WTC11 (cell line): ENCODE measurements at regions not wholly inside any gene's neighbourhood (a gene's known extent, or its start where the extent isn't known, plus 50 kb on each side); places are given as distances from the start of the nearest gene placed in this dataset.

Source experiments
- ATAC-seq: fragments of 200-7000 bp; cut with Tn5 transposase; 2 replicates; pipeline ENCODE4 v1.10.0; 2021; ENCODE audit warnings: mild to moderate bottlenecking, moderate library complexity
- CTCF ChIA-PET: fragments of 300-600 bp; sonication (Branson Sonifier 250); formaldehyde crosslinking; loops from one replicate; lab custom pipeline; 2021; ENCODE audit warnings: antibody characterized with exemption; lab: Charles Lee
- POLR2A ChIA-PET: fragments of 350-600 bp; sonication (Branson Sonifier 250); formaldehyde crosslinking; loops from one replicate; lab custom pipeline; 2021; ENCODE audit warnings: antibody characterized with exemption; lab: Charles Lee
- DNase-seq: peaks from one replicate; pipeline ENCODE4 v3.0.0; 2021; ENCODE audit warnings: low spot score
- H3K27ac Mint-ChIP-seq: 2 replicates; pipeline ENCODE4 v1.8.0; 2021; ENCODE audit warnings: mixed read lengths
- H3K27me3 Mint-ChIP-seq: 2 replicates; pipeline ENCODE4 v1.8.0; 2021; ENCODE audit warnings: low read depth, mild to moderate bottlenecking, moderate library complexity, mixed read lengths
- H3K36me3 Mint-ChIP-seq: 2 replicates; pipeline ENCODE4 v1.8.0; 2021; ENCODE audit warnings: mixed read lengths
- H3K4me1 Mint-ChIP-seq: 2 replicates; pipeline ENCODE4 v1.8.0; 2022; ENCODE audit warnings: mixed read lengths
- H3K4me3 Mint-ChIP-seq: 2 replicates; pipeline ENCODE4 v1.8.0; 2021; ENCODE audit warnings: mild to moderate bottlenecking, moderate library complexity, mixed read lengths
- H3K9me3 Mint-ChIP-seq: 2 replicates; pipeline ENCODE4 v1.8.0; 2021; ENCODE audit warnings: mixed read lengths
- CTCF ChIP-seq: fragments of 200-600 bp; IDR thresholded peaks from 2 replicates; pipeline ENCODE4 v1.8.0; 2022; ENCODE audit warnings: antibody characterized with exemption
- FOXP4 ChIP-seq: sonication (generic); formaldehyde crosslinking; IDR thresholded peaks from 2 replicates; pipeline ENCODE4 v1.8.0; 2022; ENCODE audit warnings: mild to moderate bottlenecking, missing genetic modification reagents
- HMGXB4 ChIP-seq: sonication (generic); formaldehyde crosslinking; IDR thresholded peaks from 2 replicates; pipeline ENCODE4 v1.8.1; 2023; ENCODE audit warnings: mild to moderate bottlenecking, moderate library complexity, missing genetic modification reagents
- JAZF1 ChIP-seq: fragments of 250-450 bp; sonication (Bioruptor Pico); IDR thresholded peaks from 2 replicates; pipeline ENCODE4 v1.9.0; 2021; ENCODE audit warnings: moderate library complexity, mild to moderate bottlenecking, inconsistent platforms
- MYBL2 ChIP-seq: sonication (generic); formaldehyde crosslinking; IDR thresholded peaks from 2 replicates; pipeline ENCODE4 v1.8.1; 2023; ENCODE audit warnings: mild to moderate bottlenecking, moderate library complexity, missing genetic modification reagents
- NFYB ChIP-seq: sonication (generic); formaldehyde crosslinking; conservative IDR thresholded peaks from 2 replicates; pipeline ENCODE4 v1.8.0; 2022; ENCODE audit warnings: low read depth, missing genetic modification reagents
- NR2C2 ChIP-seq: sonication (generic); formaldehyde crosslinking; IDR thresholded peaks from 2 replicates; pipeline ENCODE4 v1.8.0; 2022; ENCODE audit warnings: mild to moderate bottlenecking, missing genetic modification reagents
- OVOL2 ChIP-seq: fragments of 250-450 bp; sonication (Bioruptor Pico); IDR thresholded peaks from 2 replicates; pipeline ENCODE4 v1.9.0; 2021; ENCODE audit warnings: mild to moderate bottlenecking, borderline replicate concordance
- TEAD1 ChIP-seq: sonication (generic); formaldehyde crosslinking; IDR thresholded peaks from 2 replicates; pipeline ENCODE4 v1.8.0; 2022; ENCODE audit warnings: mild to moderate bottlenecking, missing genetic modification reagents
- TEAD4 ChIP-seq: sonication (generic); formaldehyde crosslinking; IDR thresholded peaks from 2 replicates; pipeline ENCODE4 v1.8.0; 2022; ENCODE audit warnings: mild to moderate bottlenecking, missing genetic modification reagents
- ZBTB43 ChIP-seq: sonication (generic); formaldehyde crosslinking; IDR thresholded peaks from 2 replicates; pipeline ENCODE4 v1.8.1; 2023; ENCODE audit warnings: mild to moderate bottlenecking, missing genetic modification reagents
- ZNF232 ChIP-seq: sonication (generic); formaldehyde crosslinking; IDR thresholded peaks from 2 replicates; pipeline ENCODE4 v1.8.0; 2022; ENCODE audit warnings: mild to moderate bottlenecking, missing genetic modification reagents
- ZNF671 ChIP-seq: fragments of 250-450 bp; sonication (Bioruptor Pico); IDR thresholded peaks from 2 replicates; pipeline ENCODE4 v1.8.0; 2021; ENCODE audit warnings: mild to moderate bottlenecking
- TF ChIP-seq, protein P1 (sequence below): sonication (generic); formaldehyde crosslinking; IDR thresholded peaks from 2 replicates; pipeline ENCODE4 v1.8.1; 2022; ENCODE audit warnings: mild to moderate bottlenecking, moderate library complexity, missing genetic modification reagents
- TF ChIP-seq, protein P2 (sequence below): sonication (generic); formaldehyde crosslinking; IDR thresholded peaks from 2 replicates; pipeline ENCODE4 v1.8.1; 2022; ENCODE audit warnings: mild to moderate bottlenecking, missing genetic modification reagents, moderate library complexity, borderline replicate concordance
- TF ChIP-seq, protein P3 (sequence below): sonication (generic); formaldehyde crosslinking; IDR thresholded peaks from 2 replicates; pipeline ENCODE4 v1.8.1; 2023; ENCODE audit warnings: mild to moderate bottlenecking, missing genetic modification reagents, moderate library complexity
- TF ChIP-seq, protein P4 (sequence below): fragments of 250-450 bp; sonication (Bioruptor Pico); IDR thresholded peaks from 2 replicates; pipeline ENCODE4 v1.9.0; 2021; ENCODE audit warnings: mild to moderate bottlenecking

- TF ChIP-seq, protein P1, sequence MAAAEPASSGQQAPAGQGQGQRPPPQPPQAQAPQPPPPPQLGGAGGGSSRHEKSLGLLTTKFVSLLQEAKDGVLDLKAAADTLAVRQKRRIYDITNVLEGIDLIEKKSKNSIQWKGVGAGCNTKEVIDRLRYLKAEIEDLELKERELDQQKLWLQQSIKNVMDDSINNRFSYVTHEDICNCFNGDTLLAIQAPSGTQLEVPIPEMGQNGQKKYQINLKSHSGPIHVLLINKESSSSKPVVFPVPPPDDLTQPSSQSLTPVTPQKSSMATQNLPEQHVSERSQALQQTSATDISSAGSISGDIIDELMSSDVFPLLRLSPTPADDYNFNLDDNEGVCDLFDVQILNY, result no peak
- TF ChIP-seq MYBL2 (CRISPR knock-in tag) (no peak), FOXP4 (CRISPR knock-in tag) (no peak), ZBTB43 (CRISPR knock-in tag) (no peak)
- TF ChIP-seq, protein P2, sequence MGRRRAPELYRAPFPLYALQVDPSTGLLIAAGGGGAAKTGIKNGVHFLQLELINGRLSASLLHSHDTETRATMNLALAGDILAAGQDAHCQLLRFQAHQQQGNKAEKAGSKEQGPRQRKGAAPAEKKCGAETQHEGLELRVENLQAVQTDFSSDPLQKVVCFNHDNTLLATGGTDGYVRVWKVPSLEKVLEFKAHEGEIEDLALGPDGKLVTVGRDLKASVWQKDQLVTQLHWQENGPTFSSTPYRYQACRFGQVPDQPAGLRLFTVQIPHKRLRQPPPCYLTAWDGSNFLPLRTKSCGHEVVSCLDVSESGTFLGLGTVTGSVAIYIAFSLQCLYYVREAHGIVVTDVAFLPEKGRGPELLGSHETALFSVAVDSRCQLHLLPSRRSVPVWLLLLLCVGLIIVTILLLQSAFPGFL, result no peak
- H3K36me3 Mint-ChIP-seq, result peaks cover 2% of the 10 kb centered on the region
- H3K4me3 Mint-ChIP-seq, result no peak overlapping the region
- peaks cover 13% of the 10 kb centered on the region for H3K4me1 Mint-ChIP-seq
- ChIA-PET POLR2A (no interaction called here), CTCF (no interaction called here)
- DNase-seq (no peak), ATAC-seq (no peak)
- H3K27ac Mint-ChIP-seq, result no peak overlapping the region
- H3K27me3 Mint-ChIP-seq, result no peaks in the 10 kb centered on the region
- peaks cover 1% of the 10 kb centered on the region for H3K9me3 Mint-ChIP-seq
Measured at GRCh38 chr5:106956886-106957285, 713.9 kb downstream of the EFNA5 start.

DNA sequence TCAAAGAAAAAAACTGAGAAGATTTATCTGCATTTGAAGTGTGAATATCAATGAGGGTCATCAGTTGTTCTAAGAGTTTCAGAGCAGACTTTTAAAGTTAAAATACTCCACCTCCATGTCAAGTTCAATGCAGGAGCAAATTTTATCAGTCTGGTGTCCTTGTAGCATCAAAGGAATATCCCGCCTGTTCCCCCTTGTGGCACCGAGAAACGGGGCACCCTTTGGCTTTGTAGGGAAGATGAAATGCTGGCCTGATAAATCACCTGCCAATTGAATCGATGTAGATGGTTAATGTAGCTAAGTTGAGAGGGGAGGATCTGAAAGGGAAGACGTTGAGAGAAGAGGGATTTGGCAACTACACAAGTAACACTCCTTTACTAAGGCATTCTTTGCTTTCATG lies 714.5 kb downstream of the EFNA5 start:
- no peak overlapping the region for H3K4me3 Mint-ChIP-seq
- no peaks in the 10 kb centered on the region for H3K27me3 Mint-ChIP-seq
- no peak overlapping the region for H3K27ac Mint-ChIP-seq
- H3K9me3 Mint-ChIP-seq, result no peaks in the 10 kb centered on the region; the same call in 1 of the 2 replicates
- ATAC-seq (peak; percentile 57), DNase-seq (no peak)
- no peaks in the 10 kb centered on the region for H3K36me3 Mint-ChIP-seq
- H3K4me1 Mint-ChIP-seq, result peaks cover 13% of the 10 kb centered on the region
- TF ChIP-seq CTCF (no peak), TEAD4 (CRISPR knock-in tag) (no peak), HMGXB4 (no peak), JAZF1 (CRISPR knock-in tag) (no peak), OVOL2 (no peak), NFYB (CRISPR knock-in tag) (no peak), ZNF232 (CRISPR knock-in tag) (no peak), TEAD1 (CRISPR knock-in tag) (no peak), NR2C2 (CRISPR knock-in tag) (no peak), ZNF671 (CRISPR knock-in tag) (no peak)
- TF ChIP-seq, protein P1, result no peak
- TF ChIP-seq, protein P3, sequence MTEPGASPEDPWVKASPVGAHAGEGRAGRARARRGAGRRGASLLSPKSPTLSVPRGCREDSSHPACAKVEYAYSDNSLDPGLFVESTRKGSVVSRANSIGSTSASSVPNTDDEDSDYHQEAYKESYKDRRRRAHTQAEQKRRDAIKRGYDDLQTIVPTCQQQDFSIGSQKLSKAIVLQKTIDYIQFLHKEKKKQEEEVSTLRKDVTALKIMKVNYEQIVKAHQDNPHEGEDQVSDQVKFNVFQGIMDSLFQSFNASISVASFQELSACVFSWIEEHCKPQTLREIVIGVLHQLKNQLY (CRISPR knock-in tag), result no peak
- TF ChIP-seq, protein P4, sequence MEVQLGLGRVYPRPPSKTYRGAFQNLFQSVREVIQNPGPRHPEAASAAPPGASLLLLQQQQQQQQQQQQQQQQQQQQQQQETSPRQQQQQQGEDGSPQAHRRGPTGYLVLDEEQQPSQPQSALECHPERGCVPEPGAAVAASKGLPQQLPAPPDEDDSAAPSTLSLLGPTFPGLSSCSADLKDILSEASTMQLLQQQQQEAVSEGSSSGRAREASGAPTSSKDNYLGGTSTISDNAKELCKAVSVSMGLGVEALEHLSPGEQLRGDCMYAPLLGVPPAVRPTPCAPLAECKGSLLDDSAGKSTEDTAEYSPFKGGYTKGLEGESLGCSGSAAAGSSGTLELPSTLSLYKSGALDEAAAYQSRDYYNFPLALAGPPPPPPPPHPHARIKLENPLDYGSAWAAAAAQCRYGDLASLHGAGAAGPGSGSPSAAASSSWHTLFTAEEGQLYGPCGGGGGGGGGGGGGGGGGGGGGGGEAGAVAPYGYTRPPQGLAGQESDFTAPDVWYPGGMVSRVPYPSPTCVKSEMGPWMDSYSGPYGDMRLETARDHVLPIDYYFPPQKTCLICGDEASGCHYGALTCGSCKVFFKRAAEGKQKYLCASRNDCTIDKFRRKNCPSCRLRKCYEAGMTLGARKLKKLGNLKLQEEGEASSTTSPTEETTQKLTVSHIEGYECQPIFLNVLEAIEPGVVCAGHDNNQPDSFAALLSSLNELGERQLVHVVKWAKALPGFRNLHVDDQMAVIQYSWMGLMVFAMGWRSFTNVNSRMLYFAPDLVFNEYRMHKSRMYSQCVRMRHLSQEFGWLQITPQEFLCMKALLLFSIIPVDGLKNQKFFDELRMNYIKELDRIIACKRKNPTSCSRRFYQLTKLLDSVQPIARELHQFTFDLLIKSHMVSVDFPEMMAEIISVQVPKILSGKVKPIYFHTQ (CRISPR knock-in tag), result no peak
- ChIA-PET POLR2A (no interaction called here), CTCF (no interaction called here)
